Fibroblast of the aortic adventitia (primary cell): ENCODE measurements at regions not wholly inside any gene's neighbourhood (a gene's known extent, or its start where the extent isn't known, plus 50 kb on each side); places are given as distances from the start of the nearest gene placed in this dataset.
A peak's percentile ranks its signal among the peaks of the same experiment; 100 is the strongest.

Source experiments
- DNase-seq: peaks from one replicate; pipeline ENCODE4 v3.0.0-alpha.2; 2010; ENCODE audit warnings: low read depth
- H3K4me3 ChIP-seq: 2 replicates; pipeline ENCODE4 v1.5.1; 2011; ENCODE audit warnings: low read depth, mild to moderate bottlenecking, control low read depth, low read length, moderate library complexity
- TF ChIP-seq, protein P1 (sequence below): IDR thresholded peaks from 2 replicates; pipeline ENCODE4 v1.5.1; 2011; ENCODE audit warnings: mild to moderate bottlenecking, low read length, control low read depth, inconsistent platforms; ENCODE audit not compliant: insufficient read depth

DNA sequence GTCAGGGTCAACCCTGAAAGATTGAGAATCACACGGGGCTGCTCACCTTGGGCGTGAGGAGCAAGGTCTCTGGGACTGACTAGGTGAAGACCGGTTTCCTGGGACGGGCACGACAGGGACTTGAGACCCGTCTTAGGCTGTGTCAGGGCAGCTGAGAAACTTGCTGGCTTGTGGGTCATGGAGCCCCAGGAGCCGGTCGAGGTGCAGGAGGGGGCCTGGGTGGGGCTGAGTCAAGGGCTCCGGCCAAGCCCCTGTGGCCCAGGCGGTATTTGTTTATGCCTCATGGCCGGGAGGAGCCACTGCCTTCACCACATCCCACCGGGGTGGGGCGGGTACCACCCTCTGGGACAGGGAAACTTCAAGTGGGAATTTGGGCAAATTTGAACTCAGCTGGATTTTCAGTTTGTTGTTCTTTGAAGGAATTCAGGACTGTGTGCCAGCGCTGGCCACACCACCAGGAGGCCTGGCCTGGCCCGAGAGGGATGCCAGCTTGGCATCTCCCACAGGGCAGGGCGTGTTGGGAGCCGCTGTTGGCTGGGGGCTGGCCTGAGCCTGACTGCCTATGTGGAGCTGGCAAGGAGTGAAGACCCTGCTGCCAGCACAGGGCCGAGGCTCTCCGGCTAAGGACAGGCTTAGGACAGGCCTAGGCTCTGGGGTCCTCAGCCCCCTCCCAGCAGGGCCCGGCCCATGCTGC is 116.1 kb downstream of the METRNL start:
- DNase-seq: peak; percentile 83
- TF ChIP-seq, protein P1, sequence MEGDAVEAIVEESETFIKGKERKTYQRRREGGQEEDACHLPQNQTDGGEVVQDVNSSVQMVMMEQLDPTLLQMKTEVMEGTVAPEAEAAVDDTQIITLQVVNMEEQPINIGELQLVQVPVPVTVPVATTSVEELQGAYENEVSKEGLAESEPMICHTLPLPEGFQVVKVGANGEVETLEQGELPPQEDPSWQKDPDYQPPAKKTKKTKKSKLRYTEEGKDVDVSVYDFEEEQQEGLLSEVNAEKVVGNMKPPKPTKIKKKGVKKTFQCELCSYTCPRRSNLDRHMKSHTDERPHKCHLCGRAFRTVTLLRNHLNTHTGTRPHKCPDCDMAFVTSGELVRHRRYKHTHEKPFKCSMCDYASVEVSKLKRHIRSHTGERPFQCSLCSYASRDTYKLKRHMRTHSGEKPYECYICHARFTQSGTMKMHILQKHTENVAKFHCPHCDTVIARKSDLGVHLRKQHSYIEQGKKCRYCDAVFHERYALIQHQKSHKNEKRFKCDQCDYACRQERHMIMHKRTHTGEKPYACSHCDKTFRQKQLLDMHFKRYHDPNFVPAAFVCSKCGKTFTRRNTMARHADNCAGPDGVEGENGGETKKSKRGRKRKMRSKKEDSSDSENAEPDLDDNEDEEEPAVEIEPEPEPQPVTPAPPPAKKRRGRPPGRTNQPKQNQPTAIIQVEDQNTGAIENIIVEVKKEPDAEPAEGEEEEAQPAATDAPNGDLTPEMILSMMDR: peak; percentile 31
- no peak overlapping the region for H3K4me3 ChIP-seq

GRCh38 chr17:83196024-83196365 is 116.6 kb downstream of the METRNL start:
- no peak overlapping the region for H3K4me3 ChIP-seq
- peak; percentile 89 for DNase-seq

DNA sequence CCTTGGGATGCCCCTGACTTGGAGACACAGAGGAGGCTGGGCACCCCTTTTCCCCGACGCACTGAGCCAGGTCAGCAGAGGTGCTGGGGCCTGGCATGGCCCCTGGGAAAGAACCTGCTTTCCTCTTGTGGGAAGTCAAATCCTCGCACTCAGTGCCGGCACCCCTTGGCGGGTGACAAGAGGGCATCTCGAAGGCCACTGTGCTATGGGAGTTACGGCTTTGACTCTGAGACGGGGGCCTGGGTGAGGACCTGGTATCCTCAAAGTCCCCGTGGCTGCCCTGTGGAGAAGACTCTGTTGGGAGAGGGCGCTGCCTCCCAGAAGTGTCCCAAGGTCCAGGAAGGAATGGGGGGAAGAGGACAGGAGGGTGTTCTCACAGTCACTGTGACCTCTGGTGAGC is 117.0 kb downstream of the METRNL start:
- H3K4me3 ChIP-seq: no peak overlapping the region
- TF ChIP-seq, protein P1: no peak

More at GRCh38 chr17:83196024-83196365, 116.6 kb downstream of the METRNL start:
- TF ChIP-seq, protein P1: peak; percentile 22

DNA sequence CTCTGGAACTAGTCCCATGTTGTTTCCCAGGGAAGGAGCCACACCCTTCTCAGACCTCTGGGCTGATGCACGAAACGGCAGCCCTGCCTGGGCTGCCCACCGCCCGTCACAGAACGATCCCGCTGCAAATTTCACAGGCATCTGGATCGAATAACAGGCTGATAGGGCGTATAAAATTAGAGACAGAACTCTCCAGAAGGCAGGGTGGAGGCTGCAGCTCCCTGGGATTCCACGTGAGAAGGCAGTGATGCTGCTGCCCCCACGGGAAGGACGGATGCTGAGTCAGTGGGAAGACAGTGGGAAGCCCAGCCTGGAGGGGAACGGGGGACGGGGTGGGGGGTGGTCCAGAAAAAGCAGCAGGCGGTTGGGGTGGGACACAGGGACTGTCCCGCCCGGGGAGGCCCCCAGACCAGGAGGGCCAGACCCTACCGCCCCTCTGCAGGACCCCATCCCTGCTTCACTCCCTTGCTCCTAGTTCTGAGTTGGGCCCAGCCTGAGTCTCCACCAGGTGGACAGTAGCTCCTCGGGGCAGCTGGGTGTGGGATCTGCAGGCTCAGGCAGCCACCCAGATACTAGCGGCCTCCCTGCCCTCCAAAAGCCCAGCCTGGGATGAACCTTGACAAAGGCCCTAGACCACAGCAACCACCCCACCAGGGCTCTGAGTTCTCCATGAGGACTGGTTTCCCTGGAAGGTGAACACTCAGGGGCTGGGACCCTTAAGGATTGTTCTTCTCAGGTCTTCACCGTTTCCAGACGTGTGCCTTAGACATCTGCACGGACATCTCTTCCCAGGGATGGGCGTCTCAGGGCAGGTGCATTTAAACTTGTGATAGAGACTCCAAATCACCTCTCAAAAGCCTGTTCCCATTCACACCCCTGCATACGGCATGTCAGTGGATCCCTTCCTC is 117.8 kb downstream of the METRNL start:
- DNase-seq: peak; percentile 91
- TF ChIP-seq, protein P1: no peak
- no peak overlapping the region for H3K4me3 ChIP-seq

More for the DNA sequence above, 117.0 kb downstream of the METRNL start:
- no peak for DNase-seq

DNA sequence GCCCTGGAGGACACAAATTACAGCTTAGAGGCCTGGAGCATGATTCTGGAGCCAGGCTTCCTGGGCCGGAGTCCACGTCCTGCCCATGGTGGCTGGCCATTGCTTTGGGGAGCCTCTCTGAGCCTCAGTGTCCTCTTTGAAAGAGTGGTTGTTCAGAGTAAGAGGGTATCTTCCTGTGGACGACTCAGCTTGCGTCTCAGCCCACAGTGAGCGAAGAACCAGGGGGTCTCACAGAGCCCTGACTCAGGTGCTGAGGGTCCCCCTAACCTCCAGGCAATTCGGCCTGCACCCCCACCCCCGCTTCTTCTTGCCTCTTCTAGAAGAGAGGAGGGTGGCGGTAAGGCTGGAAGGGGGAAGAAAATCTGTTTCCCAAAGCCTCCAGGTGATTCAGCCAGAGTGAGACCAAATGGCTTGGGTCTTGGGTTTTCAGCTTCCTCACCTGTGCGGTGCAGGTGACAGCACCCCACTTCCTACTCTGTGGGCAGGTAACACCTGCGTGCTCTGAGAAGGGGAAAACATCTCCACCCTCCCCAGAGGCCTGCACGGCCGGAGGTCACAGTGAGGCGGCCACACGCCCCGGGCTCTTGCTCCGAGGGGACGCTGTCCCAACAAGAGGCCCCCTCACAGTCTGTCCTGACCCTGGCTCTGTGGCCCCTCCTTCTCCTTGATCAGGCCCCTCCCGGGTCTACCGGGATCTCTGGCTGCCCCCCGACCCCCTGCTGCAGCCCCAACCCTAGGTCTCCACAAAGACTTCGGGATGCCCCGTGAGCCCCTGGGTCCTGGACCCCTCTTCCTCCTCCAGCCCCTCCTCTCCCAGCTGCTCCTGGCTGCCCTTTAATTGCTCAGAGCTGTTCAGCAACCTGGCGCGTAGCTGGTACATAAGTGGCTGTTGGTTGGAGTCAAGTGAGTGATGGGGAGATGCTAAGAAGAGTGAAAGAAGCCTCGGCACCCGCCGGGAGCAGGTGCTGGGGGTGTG is 119.2 kb downstream of the METRNL start:
- no peak for DNase-seq
- TF ChIP-seq, protein P1: no peak
- no peak overlapping the region for H3K4me3 ChIP-seq

- no peak for DNase-seq
- no peak overlapping the region for H3K4me3 ChIP-seq
- TF ChIP-seq, protein P1: no peak
Measured at GRCh38 chr17:83199500-83200201, 120.2 kb downstream of the METRNL start.
